IMR-90 (cell line): ENCODE measurements at regions not wholly inside any gene's neighbourhood (a gene's known extent, or its start where the extent isn't known, plus 50 kb on each side); places are given as distances from the start of the nearest gene placed in this dataset.

Experiments used
- ATAC-seq: fragments of 200-7000 bp; cut with Tn5 transposase; 2 replicates; pipeline ENCODE4 v1.9.1; 2020; ENCODE audit warnings: low read depth, mild to moderate bottlenecking, moderate library complexity
- BruUV-seq: library from RNA; stranded (reverse); fragments of 400-500 nt; replicated peaks from 2 replicates; lab custom pipeline; 2021; lab: Mats Ljungman, UMichigan
- CTCF ChIA-PET: fragments of 300-600 bp; formaldehyde crosslinking; extraction: SDS; loops from one replicate; lab custom pipeline; 2021; ENCODE audit warnings: antibody characterized with exemption; lab: Yijun Ruan, JAX
- POLR2A ChIA-PET: fragments of 300-600 bp; sonication (Branson Sonifier 250); formaldehyde crosslinking; loops from one replicate; lab custom pipeline; 2022; ENCODE audit warnings: antibody characterized with exemption; ENCODE audit not compliant: unreplicated experiment; lab: Charles Lee
- DNase-seq: peaks from one replicate; pipeline ENCODE4 v3.0.0; 2013
- H2AFZ ChIP-seq: replicated peaks from 2 replicates; pipeline ENCODE3; 2013; ENCODE audit warnings: low read length, mild to moderate bottlenecking; ENCODE audit not compliant: poor library complexity
- H2AK5ac ChIP-seq: 2 replicates; pipeline ENCODE4 v1.6.1; 2013; ENCODE audit warnings: low read depth, low read length, inconsistent platforms
- H2AK9ac ChIP-seq: replicated peaks from 2 replicates; pipeline ENCODE3; 2013; ENCODE audit warnings: mild to moderate bottlenecking, low read depth, low read length, moderate library complexity; ENCODE audit not compliant: poor library complexity
- H2BK120ac ChIP-seq: 2 replicates; pipeline ENCODE4 v1.6.1; 2013; ENCODE audit warnings: low read depth, low read length, inconsistent platforms
- H2BK15ac ChIP-seq: 3 replicates; pipeline ENCODE4 v1.6.1; 2013; ENCODE audit warnings: low read depth, low read length, inconsistent platforms
- H2BK20ac ChIP-seq: 2 replicates; pipeline ENCODE4 v1.6.1; 2013; ENCODE audit warnings: low read depth, mild to moderate bottlenecking, inconsistent platforms, low read length, moderate library complexity
- H2BK5ac ChIP-seq: 2 replicates; pipeline ENCODE4 v1.6.1; 2013; ENCODE audit warnings: mild to moderate bottlenecking, low read depth, low read length, inconsistent platforms; ENCODE audit not compliant: poor library complexity, severe bottlenecking
- H3K14ac ChIP-seq: replicated peaks from 2 replicates; pipeline ENCODE4 v1.6.1; 2013; ENCODE audit warnings: low read depth, low read length, inconsistent platforms
- H3K18ac ChIP-seq: 2 replicates; pipeline ENCODE4 v1.6.1; 2013; ENCODE audit warnings: low read depth, low read length, control low read depth
- H3K23ac ChIP-seq: 2 replicates; pipeline ENCODE4 v1.6.1; 2013; ENCODE audit warnings: low read depth, low read length, inconsistent platforms
- H3K27ac ChIP-seq: 2 replicates; pipeline ENCODE4 v1.5.1; 2013; ENCODE audit warnings: mild to moderate bottlenecking, control low read depth, low read length; ENCODE audit not compliant: insufficient read depth
- H3K27me3 ChIP-seq: 2 replicates; pipeline ENCODE4 v1.6.1; 2013; ENCODE audit warnings: low read length; ENCODE audit not compliant: control insufficient read depth, insufficient read depth
- H3K36me3 ChIP-seq: 2 replicates; pipeline ENCODE4 v1.6.1; 2013; ENCODE audit warnings: low read length, mixed read lengths; ENCODE audit not compliant: control insufficient read depth, insufficient read depth
- H3K4ac ChIP-seq: 2 replicates; pipeline ENCODE4 v1.6.1; 2013; ENCODE audit warnings: low read depth, low read length, inconsistent platforms
- H3K4me1 ChIP-seq: 2 replicates; pipeline ENCODE4 v1.6.1; 2013; ENCODE audit warnings: low read length, mixed read lengths; ENCODE audit not compliant: control insufficient read depth, insufficient read depth
- H3K4me2 ChIP-seq: 2 replicates; pipeline ENCODE4 v1.6.1; 2013; ENCODE audit warnings: low read depth, mild to moderate bottlenecking, control low read depth, low read length, moderate library complexity
- H3K4me3 ChIP-seq: 2 replicates; pipeline ENCODE4 v1.5.1; 2013; ENCODE audit warnings: low read depth, mild to moderate bottlenecking, control low read depth, low read length, moderate library complexity; ENCODE audit not compliant: insufficient read depth
- H3K56ac ChIP-seq: 2 replicates; pipeline ENCODE4 v1.6.1; 2013; ENCODE audit warnings: low read length, inconsistent platforms; ENCODE audit not compliant: insufficient read depth; ENCODE audit errors: extremely low read depth
- H3K79me1 ChIP-seq, 2 experiments: 2 replicates each; pipeline ENCODE4 v1.6.1; 2013; ENCODE audit warnings: low read length in 2 of 2, inconsistent platforms in 1 of 2, low read depth in 1 of 2
- H3K9ac ChIP-seq: 2 replicates; pipeline ENCODE4 v1.6.1; 2013; ENCODE audit warnings: low read depth, low read length, control low read depth
- H3K9me1 ChIP-seq: 2 replicates; pipeline ENCODE4 v1.6.1; 2013; ENCODE audit warnings: low read length, inconsistent platforms; ENCODE audit not compliant: insufficient read depth
- H3K9me3 ChIP-seq: 2 replicates; pipeline ENCODE4 v1.6.1; 2013; ENCODE audit warnings: low read length; ENCODE audit not compliant: control insufficient read depth, insufficient read depth
- H4K20me1 ChIP-seq: 2 replicates; pipeline ENCODE4 v1.6.1; 2013; ENCODE audit warnings: low read length, inconsistent platforms; ENCODE audit not compliant: insufficient read depth
- H4K5ac ChIP-seq: 2 replicates; pipeline ENCODE4 v1.6.1; 2013; ENCODE audit warnings: mild to moderate bottlenecking, low read depth, low read length, control low read depth
- H4K8ac ChIP-seq, 2 experiments: 2 replicates each; pipeline ENCODE4 v1.6.1; 2013; ENCODE audit warnings: low read depth in 2 of 2, low read length in 2 of 2, control low read depth in 1 of 2, inconsistent platforms in 1 of 2
- H4K91ac ChIP-seq: 2 replicates; pipeline ENCODE4 v1.6.1; 2013; ENCODE audit warnings: low read depth, low read length, inconsistent platforms; ENCODE audit not compliant: insufficient read depth
- MAFK ChIP-seq: IDR thresholded peaks from 2 replicates; pipeline ENCODE4 v1.6.1; 2012; ENCODE audit warnings: low read depth, low read length, improper control_type of control experiment
- POLR2A ChIP-seq: IDR thresholded peaks from 2 replicates; pipeline ENCODE4 v1.6.1; 2012; ENCODE audit warnings: mild to moderate bottlenecking, low read depth, low read length
- WGBS, 2 experiments: methylation state at CpG; one replicate each; pipeline versions ENCODE4 v1.1.5 to v1.1.7; 2013; ENCODE audit warnings: missing lambda C conversion rate in 2 of 2; ENCODE audit not compliant: insufficient read length in 1 of 2; ENCODE audit errors: extremely low coverage in 2 of 2; 5-methylcytosine and 5-hydroxymethylcytosine counted together
- dilution Hi-C: fragments of 300-500 bp; cut with HindIII; formaldehyde crosslinking; loops from one replicate; pipeline ENCODE4 v1.14.3; 2018; ENCODE audit warnings: low sequenced_read_pairs; ENCODE audit not compliant: unreplicated experiment
- in situ Hi-C: fragments of 300-500 bp; cut with MboI; formaldehyde crosslinking; loops from 3 replicates; pipeline ENCODE4 v1.14.3; 2019; ENCODE audit warnings: low sequenced_read_pairs, inconsistent platforms, mixed read lengths
- intact Hi-C: fragments of 100-400 bp; cut with micrococcal nuclease; formaldehyde crosslinking; loops from 2 replicates; pipeline ENCODE4 v1.10.0; 2022

- no peak overlapping the region for H2BK15ac ChIP-seq
- H2BK20ac ChIP-seq = no peak overlapping the region; the same call in 1 of the 2 replicates
- in situ Hi-C loops = no loop called here
- CTCF ChIA-PET = interaction anchor here (0.9 to 1.5 kb wide), 2 partner anchors 20 to 280 kb away, joined by 3 read pairs; no protein-coding TSS in a partner anchor
- H2AFZ ChIP-seq = no peak overlapping the region
- no peak overlapping the region for H2AK9ac ChIP-seq
- H3K23ac ChIP-seq = no peak overlapping the region
- dilution Hi-C loops = no loop called here
- no peak overlapping the region for H3K14ac ChIP-seq
- no peak overlapping the region for H4K91ac ChIP-seq
- ATAC-seq = no peak
- WGBS, 2 experiments = no CpG with 5 or more reads among the region's 6 CpGs
- H3K27ac ChIP-seq = no peak overlapping the region
- H2AK5ac ChIP-seq = no peak overlapping the region
- no peak overlapping the region; the same call in 1 of the 2 replicates for H3K4ac ChIP-seq
- no peaks in the 10 kb centered on the region for H4K20me1 ChIP-seq
- H3K4me2 ChIP-seq = no peak overlapping the region
- H2BK5ac ChIP-seq = no peak overlapping the region
- H3K79me1 ChIP-seq = no peaks in the 10 kb centered on the region
- DNase-seq = no peak
- no TSS peak for BruUV-seq
- POLR2A ChIA-PET = no interaction called here
- H3K56ac ChIP-seq = no peak overlapping the region
- no peak overlapping the region for H4K5ac ChIP-seq
- no peak overlapping the region for H4K8ac ChIP-seq
- no peaks in the 10 kb centered on the region for H3K9me1 ChIP-seq
- no peak for TF ChIP-seq POLR2A
- TF ChIP-seq MAFK = peak; percentile 91
- H3K9me3 ChIP-seq = no peaks in the 10 kb centered on the region
- intact Hi-C loops = no loop called here
- no peak overlapping the region for H3K9ac ChIP-seq
- no peaks in the 10 kb centered on the region for H3K27me3 ChIP-seq
- peak overlapping the region; percentile 16; the same call in 1 of the 2 replicates for H2BK120ac ChIP-seq
- H3K18ac ChIP-seq = peak overlapping the region; percentile 48; the same call in 1 of the 2 replicates
- no peak overlapping the region for H3K4me3 ChIP-seq
- H3K36me3 ChIP-seq = no peaks in the 10 kb centered on the region
- H3K4me1 ChIP-seq = no peaks in the 10 kb centered on the region; the same call in 1 of the 2 replicates
These were observed 200.7 kb downstream of the C12orf50 start for GRCh38 chr12:87828382-87828973.
